ENCODE measurements at regions not wholly inside any gene's neighbourhood (a gene's known extent, or its start where the extent isn't known, plus 50 kb on each side); places are given as distances from the start of the nearest gene placed in this dataset.

DNA sequence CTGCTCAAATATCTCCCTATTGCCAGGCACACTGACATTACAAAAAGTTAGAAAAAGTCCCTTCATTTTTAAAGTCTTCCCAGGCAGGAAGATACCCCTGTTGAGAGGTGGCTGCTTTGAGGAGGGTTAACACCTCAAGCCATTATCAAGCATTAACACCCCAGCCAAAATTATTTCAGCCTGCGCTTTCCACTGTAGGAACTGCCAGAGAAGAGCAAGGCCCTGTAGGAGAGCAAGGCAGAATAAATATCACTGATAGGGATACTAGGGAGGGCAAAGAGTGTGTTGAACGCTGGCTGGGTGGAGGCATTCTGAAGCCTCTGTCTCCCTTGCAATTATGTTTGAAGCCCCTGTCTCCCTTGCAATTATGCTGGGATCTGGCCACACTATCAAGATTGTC lies 1020.7 kb upstream of the CELF4 start:
- TF ChIP-seq TAF1 (IDR thresholded peaks at IDR 0.05; ENCODE audit: borderline replicate concordance, insufficient read depth, low read length) (no peak), SIN3A (IDR thresholded peaks at IDR 0.05; ENCODE audit: borderline replicate concordance, insufficient read depth, low read length) (no peak), POLR2AphosphoS5 (IDR thresholded peaks at IDR 0.05; ENCODE audit: low read depth, low read length) (no peak), FOXP2 (optimal IDR thresholded peaks at IDR 0.05; ENCODE audit: borderline replicate concordance, extremely low read depth, extremely low read length, insufficient read depth) (no peak)
- TF ChIP-seq, protein P1, sequence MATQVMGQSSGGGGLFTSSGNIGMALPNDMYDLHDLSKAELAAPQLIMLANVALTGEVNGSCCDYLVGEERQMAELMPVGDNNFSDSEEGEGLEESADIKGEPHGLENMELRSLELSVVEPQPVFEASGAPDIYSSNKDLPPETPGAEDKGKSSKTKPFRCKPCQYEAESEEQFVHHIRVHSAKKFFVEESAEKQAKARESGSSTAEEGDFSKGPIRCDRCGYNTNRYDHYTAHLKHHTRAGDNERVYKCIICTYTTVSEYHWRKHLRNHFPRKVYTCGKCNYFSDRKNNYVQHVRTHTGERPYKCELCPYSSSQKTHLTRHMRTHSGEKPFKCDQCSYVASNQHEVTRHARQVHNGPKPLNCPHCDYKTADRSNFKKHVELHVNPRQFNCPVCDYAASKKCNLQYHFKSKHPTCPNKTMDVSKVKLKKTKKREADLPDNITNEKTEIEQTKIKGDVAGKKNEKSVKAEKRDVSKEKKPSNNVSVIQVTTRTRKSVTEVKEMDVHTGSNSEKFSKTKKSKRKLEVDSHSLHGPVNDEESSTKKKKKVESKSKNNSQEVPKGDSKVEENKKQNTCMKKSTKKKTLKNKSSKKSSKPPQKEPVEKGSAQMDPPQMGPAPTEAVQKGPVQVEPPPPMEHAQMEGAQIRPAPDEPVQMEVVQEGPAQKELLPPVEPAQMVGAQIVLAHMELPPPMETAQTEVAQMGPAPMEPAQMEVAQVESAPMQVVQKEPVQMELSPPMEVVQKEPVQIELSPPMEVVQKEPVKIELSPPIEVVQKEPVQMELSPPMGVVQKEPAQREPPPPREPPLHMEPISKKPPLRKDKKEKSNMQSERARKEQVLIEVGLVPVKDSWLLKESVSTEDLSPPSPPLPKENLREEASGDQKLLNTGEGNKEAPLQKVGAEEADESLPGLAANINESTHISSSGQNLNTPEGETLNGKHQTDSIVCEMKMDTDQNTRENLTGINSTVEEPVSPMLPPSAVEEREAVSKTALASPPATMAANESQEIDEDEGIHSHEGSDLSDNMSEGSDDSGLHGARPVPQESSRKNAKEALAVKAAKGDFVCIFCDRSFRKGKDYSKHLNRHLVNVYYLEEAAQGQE (IDR thresholded peaks at IDR 0.05; ENCODE audit: insufficient read depth in 1 of 2, low read depth in 2 of 2, low read length in 2 of 2) = no peak

Measured in PFSK-1 (cell line).